NCI-H345 treated with DMSO at 0.1 percent for 48 hours (cell line): ENCODE measurements at regions not wholly inside any gene's neighbourhood (a gene's known extent, or its start where the extent isn't known, plus 50 kb on each side); places are given as distances from the start of the nearest gene placed in this dataset.
"Not testable (repeated sequence)": the region's sequence is repeated elsewhere in the genome, so short reads cannot be mapped to it uniquely, and the experiment has no call there.

Source experiments
- DNase-seq: peaks from one replicate; lab custom pipeline; 2025; ENCODE audit not compliant: unreplicated experiment; lab: John Stamatoyannopoulos, UW

DNA sequence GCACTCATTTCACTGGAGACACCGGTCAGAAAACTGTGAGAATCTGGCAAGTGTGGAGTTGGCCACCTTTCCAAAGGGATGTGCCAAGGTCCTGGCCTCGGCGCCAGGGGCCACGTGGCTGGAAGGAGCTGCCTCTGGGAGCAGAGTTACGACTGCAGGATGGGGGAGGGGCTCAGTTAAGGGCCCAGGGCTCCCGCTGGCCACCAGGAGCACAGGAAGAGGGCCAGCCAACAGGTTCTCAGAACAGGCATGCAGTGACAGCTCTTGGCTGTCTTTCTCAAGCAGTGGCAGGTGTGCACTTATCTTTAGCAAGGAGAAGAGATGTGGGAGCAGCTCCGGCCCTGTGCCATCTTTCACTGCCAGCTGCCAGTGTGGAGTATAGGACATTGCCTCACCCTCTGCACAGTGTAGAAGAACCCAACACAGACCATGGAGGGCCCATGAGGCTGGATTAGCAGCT is 115.9 kb upstream of the RBPJ start:
- no peak for DNase-seq

DNA sequence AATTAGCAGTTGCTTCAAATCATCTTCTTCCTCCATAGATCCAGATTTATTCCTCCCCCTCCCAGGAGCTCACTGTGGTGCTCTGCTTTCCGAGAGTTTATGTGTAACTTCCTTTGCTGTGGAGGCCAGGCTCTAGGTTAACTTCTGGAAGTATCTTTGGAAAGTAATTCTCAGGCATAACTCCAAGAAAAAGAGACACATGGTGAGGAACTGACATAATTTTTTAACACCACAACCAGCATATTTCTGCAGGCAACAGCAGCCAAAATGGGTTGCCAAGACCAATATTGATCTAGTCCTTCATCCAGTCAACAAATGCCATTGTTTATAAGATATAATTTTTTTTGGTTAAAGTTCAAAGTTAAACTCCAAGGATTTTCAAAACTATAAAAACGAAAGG is 114.5 kb upstream of the RBPJ start:
- DNase-seq = no peak

GRCh38 chr4:26206999-26207398 is 113.8 kb upstream of the RBPJ start:
- no peak for DNase-seq

DNA sequence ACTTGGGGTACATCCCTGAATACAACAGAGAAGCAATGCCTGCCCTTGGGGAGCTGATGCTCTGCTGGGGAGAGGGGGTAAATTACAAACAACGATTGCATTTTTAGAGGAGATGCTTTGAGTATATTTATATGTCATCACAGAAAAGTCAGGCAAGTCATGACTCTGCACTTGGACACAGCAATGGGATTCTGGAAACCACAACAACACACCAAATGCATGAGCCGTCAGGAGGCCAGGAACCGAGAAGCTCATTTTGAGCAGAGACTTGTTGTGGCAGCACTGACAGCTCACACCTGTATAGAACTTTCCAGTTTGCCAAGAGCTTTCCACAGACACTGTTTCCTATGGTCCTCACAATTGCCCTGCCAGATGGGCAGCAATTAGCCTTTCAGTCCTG is 113.2 kb upstream of the RBPJ start:
- DNase-seq = no peak

- no peak for DNase-seq
Observed at GRCh38 chr4:26208237-26208994, 112.4 kb upstream of the RBPJ start.

DNA sequence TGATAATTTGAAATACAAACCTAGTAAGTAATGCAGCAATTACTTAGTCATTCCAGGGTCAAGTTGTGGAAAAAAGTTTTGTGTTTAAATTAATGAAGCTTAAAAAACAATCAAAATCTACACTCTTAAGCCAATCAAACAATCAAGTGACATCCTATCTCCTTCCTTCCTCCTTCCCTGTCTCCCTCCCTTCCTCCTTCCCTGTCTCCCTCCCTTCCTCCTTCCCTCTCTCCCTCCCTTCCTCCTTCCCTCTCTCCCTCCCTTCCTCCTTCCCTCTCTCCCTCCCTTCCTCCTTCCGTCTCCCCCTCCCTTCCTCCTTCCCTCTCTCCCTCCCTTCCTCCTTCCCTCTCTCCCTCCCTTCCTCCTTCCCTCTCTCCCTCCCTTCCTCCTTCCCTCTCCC is 111.4 kb upstream of the RBPJ start:
- DNase-seq = not testable (repeated sequence)

DNA sequence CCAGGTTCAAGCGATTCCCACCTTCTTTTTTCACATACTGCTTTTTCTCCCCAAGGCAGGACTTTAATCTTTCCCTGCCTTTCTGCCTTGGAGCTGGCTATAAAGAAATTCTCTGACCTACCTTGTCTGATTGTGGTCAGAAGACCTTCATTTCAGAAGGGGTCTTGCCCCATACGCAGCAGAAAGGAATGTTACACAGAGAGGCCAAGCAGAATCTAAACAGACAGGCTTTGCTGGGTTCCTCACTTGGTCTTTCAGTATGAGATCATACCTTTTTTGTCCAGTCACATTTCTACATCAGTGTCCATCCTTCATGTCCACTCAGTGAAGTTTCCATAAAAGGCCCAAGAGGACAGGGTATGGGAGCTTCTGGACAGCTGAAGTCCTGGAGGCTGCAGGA is 108.3 kb upstream of the RBPJ start:
- DNase-seq = no peak

- DNase-seq = no peak
Observed at GRCh38 chr4:26213317-26213716, 107.5 kb upstream of the RBPJ start.

DNA sequence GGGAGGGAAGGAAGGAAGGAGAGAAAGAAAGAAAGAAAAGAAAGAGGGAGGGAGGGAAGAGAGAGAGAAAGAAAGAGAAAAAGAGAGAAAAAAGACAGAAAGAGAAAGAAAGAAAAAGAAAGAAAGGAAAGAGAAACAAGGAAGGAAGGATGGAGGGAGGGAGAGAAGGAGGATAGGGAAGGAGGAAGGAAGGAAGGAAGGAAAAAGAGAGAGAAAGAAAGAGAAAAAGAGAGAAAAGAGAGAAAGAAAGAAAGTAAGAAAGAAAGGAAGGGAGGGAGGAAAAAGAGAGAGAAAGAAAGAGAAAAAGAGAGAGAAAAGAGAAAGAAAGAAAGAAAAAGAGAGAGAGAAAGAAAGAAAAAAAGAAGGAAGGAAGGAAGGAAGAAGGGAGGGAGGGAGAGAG is 105.8 kb upstream of the RBPJ start:
- DNase-seq = no peak

GRCh38 chr4:26215725-26216124 is 105.1 kb upstream of the RBPJ start:
- no peak for DNase-seq

DNA sequence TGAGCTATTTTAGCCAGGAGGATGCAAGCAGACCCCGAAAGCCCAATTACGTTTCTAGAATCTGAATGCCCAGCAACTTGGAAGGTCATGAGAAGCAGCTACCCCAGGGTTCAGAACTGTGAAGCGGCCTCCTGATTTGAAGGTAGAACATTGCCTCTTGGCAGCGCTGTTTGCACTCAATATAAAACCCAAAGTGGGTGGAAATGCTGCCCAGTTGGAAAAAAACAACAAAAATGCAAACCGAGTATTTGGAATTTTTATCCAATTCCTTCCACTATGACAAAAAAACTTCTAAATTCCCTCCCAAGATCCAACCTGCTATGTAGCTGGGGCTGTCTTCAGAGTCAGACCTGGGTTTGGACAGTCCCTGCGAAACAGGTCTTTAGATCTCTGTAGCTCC is 103.3 kb upstream of the RBPJ start:
- DNase-seq = no peak

GRCh38 chr4:26217961-26218676 is 102.7 kb upstream of the RBPJ start:
- no peak for DNase-seq

DNA sequence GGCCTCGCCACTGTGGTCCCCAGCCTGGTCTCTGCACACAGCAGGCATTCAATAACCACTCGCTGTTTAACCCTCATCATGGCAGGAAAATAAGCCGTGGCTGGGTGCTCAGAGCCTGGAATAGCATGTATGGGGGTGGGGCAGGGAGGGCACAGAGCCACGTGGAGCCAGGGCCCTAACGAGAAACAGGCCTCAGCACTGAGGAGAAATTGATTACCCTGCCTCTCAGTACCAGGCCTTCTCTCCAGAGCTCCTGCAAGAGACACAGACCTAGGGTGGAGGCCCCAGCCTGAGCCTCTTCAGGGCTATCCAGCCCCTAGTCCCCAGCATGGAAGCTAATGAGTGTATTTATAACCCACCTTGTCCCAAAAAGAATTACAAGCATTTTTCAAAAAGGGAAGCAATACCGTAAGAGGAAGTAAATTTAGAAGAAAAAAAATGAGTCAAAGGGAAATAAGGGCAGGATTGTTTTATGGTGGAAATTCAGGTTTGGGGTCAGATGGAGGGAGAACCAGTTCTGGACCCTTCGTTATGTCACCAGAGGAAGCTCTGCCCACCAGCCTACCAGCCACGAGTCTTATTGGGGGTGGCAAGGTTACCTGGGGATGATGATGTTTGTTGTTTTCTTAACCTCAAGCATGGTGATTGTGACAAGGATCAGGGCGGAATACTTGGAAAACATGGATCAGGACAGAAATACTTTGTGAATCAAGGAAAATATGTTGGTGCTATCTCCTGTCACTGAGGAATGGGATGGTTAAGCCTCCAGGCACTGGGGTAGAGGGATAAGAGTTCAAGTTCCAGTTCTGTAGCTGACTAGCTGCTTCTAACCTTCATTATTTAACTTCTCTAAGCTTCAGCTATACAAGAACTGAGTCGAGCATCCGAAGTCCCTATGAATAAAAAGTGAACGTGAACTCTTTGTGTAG is 101.9 kb upstream of the RBPJ start:
- DNase-seq = no peak

DNA sequence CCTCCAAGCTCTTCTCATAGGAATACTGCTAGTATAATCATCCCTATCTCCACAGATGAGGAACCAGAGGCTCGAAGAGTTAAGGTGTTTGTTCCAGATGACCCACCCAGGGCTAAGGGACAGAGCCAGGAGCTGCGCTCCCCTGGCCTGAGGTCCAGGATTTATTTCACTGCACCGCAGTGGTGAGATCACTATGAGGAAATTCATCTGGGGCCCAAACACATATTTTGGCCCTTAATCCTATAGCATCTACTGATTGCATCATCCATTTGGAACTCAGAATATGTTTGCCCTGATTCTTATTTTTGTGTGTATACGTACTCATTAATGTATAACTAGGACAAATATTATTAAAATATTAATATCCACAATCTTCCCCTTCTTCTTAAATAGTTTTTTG is 100.1 kb upstream of the RBPJ start:
- no peak for DNase-seq

DNA sequence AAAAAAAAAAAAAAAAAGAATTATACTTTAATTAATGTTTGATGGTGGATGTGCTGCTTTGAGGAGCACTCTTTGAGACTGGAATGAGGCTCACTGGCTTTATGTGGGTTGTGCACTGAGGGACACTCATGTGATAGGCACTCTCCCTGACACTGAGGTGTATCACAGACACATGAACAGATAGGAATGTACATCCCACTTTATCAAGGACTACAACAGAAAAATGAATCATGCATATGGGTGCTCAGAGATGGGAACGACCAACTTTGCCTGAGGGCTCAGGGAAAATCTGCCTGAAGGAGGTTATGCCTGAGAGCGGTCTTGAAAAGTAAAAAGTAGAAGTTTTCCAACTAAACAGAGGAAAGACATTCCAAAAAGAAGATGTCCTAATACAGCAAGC is 97.7 kb upstream of the RBPJ start:
- DNase-seq = no peak

DNA sequence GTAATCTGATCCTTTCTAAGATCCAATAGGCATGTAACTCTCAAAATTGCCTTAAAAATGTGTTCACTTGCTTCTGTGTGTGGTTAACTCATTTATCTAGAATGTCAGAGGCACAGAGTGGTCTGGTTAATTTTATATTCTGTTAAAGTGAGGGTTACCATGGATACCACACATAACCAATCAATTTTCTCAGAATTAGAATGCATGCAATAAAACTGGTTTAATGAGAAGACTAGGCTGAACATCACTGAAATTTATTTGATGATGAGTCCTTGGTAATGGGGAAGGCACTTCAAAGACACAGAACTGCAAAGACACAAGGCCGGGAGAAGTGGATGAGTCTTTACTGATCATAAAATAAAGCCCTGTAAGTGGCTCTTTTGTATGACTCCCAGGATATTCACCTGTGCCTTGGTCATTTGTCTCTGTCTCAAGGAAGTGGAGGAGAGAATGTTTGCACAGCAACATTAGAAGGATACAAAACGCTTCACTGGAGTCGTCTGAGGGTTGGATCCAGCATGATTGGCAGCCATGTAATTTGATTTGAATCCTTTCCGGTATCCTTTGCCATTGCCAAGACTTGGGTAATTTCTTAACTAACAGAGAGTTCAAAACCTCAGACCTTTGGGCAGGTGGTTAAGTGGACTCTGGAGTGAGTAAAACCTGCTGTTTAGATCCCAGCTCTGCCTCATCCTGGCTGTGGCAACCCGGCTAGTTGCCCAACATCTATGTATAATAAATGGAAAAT is 94.0 kb upstream of the RBPJ start:
- no peak for DNase-seq

DNA sequence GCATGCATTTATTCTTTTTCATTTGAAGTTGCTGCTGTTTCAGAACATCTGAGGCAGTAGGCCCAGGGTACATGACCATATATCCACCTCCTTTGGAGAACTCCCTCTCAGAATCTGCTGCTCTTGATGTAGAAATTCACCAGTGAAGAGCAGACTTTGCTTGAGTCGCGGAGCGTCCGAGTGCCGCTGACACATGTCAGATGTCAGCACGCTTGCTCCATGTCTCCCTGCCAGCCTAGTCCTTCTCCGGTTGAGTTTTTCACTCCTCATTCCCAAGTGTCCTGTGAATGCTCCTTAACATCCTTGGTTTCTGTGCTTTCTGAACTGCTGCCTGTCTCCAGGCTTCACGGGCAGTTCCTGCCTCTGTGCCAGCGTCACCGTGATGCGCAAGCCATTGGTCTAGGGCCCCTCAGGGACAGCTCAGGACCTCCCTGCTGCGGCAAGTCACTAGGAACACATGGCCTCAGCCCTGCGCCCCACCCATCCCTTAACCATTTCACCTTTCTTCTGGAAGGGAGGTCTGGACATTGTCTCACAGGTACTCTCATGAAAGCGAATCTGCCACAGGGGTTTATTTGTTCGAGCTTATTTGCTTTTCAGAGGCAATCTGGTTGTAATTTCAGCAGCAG is 93.1 kb upstream of the RBPJ start:
- no peak for DNase-seq

GRCh38 chr4:26228883-26229282 is 91.9 kb upstream of the RBPJ start:
- no peak for DNase-seq

GRCh38 chr4:26229974-26230373 is 90.8 kb upstream of the RBPJ start:
- DNase-seq = no peak

- DNase-seq = no peak
Observed at GRCh38 chr4:26233350-26233749, 87.5 kb upstream of the RBPJ start.
